Left cardiac atrium (tissue), 4 donors: ENCODE measurements at regions not wholly inside any gene's neighbourhood (a gene's known extent, or its start where the extent isn't known, plus 50 kb on each side); places are given as distances from the start of the nearest gene placed in this dataset.

Experiments
- ATAC-seq, 2 donors: fragments of 200-7000 bp; cut with Tn5 transposase; one replicate each; pipeline ENCODE4 v1.9.1; 2020; ENCODE audit warnings: mild to moderate bottlenecking in 2 of 2, moderate library complexity in 2 of 2
- DNase-seq: peaks from one replicate; pipeline ENCODE4 v3.0.0-alpha.2; 2020
- intact Hi-C, 2 donors: fragments of 100-400 bp; cut with DNase I; formaldehyde crosslinking; loops; one replicate each; pipeline versions ENCODE4 v1.14.1 to v1.15.1; 2022 to 2023
- donor health status: DM: no; HTN: yes; CAD: no.
- donor health status: DM: no; HTN: yes; CAD: no; lungs with severe emphysema.
- donor health status: DM: yes; HTN: yes; CAD: no.
- donor health status: Dilated cardiomyopathy.

GRCh38 chr2:181234487-181234891, 222.7 kb upstream of the ITGA4 start:
- intact Hi-C loops: no loop called here
- DNase-seq (no peak), ATAC-seq (no peak)

- intact Hi-C loops: no loop called here
- DNase-seq: no peak
- ATAC-seq: no peak
Measured at GRCh38 chr2:181235011-181235410, 222.2 kb upstream of the ITGA4 start.

- ATAC-seq (no peak), DNase-seq (no peak)
- intact Hi-C loops: no loop called here
Measured at GRCh38 chr2:181235683-181236459, 221.3 kb upstream of the ITGA4 start.

GRCh38 chr2:181239201-181239799, 217.9 kb upstream of the ITGA4 start:
- no peak for ATAC-seq
- DNase-seq: no peak
- intact Hi-C loops: no loop called here

- intact Hi-C loops: no loop called here
- ATAC-seq: no peak
- no peak for DNase-seq
Measured at GRCh38 chr2:181240844-181241243, 216.3 kb upstream of the ITGA4 start.

GRCh38 chr2:181241366-181241765, 215.8 kb upstream of the ITGA4 start:
- DNase-seq: no peak

GRCh38 chr2:181241797-181242196, 215.4 kb upstream of the ITGA4 start:
- no peak for DNase-seq
- no peak for ATAC-seq
- intact Hi-C loops: no loop called here

More at GRCh38 chr2:181241366-181241765, 215.8 kb upstream of the ITGA4 start:
- ATAC-seq: no peak
- intact Hi-C loops: no loop called here

GRCh38 chr2:181242262-181242661, 214.9 kb upstream of the ITGA4 start:
- DNase-seq (no peak), ATAC-seq (no peak)
- intact Hi-C loops: no loop called here

- DNase-seq (no peak), ATAC-seq (no peak)
- intact Hi-C loops: no loop called here
Measured at GRCh38 chr2:181243319-181243718, 213.9 kb upstream of the ITGA4 start.

GRCh38 chr2:181250691-181251090, 206.5 kb upstream of the ITGA4 start:
- intact Hi-C loops: no loop called here
- no peak for ATAC-seq
- no peak for DNase-seq

- DNase-seq (no peak), ATAC-seq (peak in 1 of 2 donors; percentile 37)
- intact Hi-C loops: no loop called here
Measured at GRCh38 chr2:181252262-181253148, 204.7 kb upstream of the ITGA4 start.

GRCh38 chr2:181253438-181253837, 203.7 kb upstream of the ITGA4 start:
- intact Hi-C loops: no loop called here
- DNase-seq (no peak), ATAC-seq (no peak)

- intact Hi-C loops: no loop called here
- ATAC-seq (no peak), DNase-seq (no peak)
Measured at GRCh38 chr2:181255651-181256050, 201.5 kb upstream of the ITGA4 start.

GRCh38 chr2:181258720-181259119, 198.5 kb upstream of the ITGA4 start:
- ATAC-seq: peak in 1 of 2 donors; percentile 23
- DNase-seq: no peak
- intact Hi-C loops: no loop called here

- ATAC-seq: no peak
- intact Hi-C loops: no loop called here
- no peak for DNase-seq
Measured at GRCh38 chr2:181262782-181263181, 194.4 kb upstream of the ITGA4 start.

- ATAC-seq (no peak), DNase-seq (no peak)
- intact Hi-C loops: no loop called here
Measured at GRCh38 chr2:181264001-181264400, 193.2 kb upstream of the ITGA4 start.

GRCh38 chr2:181264441-181264840, 192.7 kb upstream of the ITGA4 start:
- DNase-seq (no peak), ATAC-seq (no peak)
- intact Hi-C loops: no loop called here

- intact Hi-C loops: no loop called here
- no peak for ATAC-seq
- DNase-seq: no peak
Measured at GRCh38 chr2:181266614-181267013, 190.6 kb upstream of the ITGA4 start.

GRCh38 chr2:181268174-181268867, 188.9 kb upstream of the ITGA4 start:
- ATAC-seq: no peak
- no peak for DNase-seq
- intact Hi-C loops: no loop called here

GRCh38 chr2:181273986-181274385, 183.2 kb upstream of the ITGA4 start:
- ATAC-seq (no peak), DNase-seq (no peak)
- intact Hi-C loops: no loop called here
